HepG2 (cell line): ENCODE measurements at regions not wholly inside any gene's neighbourhood (a gene's known extent, or its start where the extent isn't known, plus 50 kb on each side); places are given as distances from the start of the nearest gene placed in this dataset.

ENCODE experiments used
- ASH2L ChIP-seq: fragments of 300-600, 200-600 bp; sonication (generic); IDR thresholded peaks from 2 replicates; pipeline ENCODE4 v1.7.0; 2017; ENCODE audit warnings: low read depth, mild to moderate bottlenecking, moderate library complexity, mixed read lengths, low read length; ENCODE audit not compliant: insufficient read length
- CBX1 ChIP-seq: IDR thresholded peaks from one replicate; pipeline ENCODE4 v1.6.1; 2016; ENCODE audit warnings: antibody characterized with exemption, low read depth
- FLYWCH1 ChIP-seq: sonication (generic); formaldehyde crosslinking; IDR thresholded peaks from 2 replicates; pipeline ENCODE4 v1.8.1; 2023; ENCODE audit warnings: mild to moderate bottlenecking, missing genetic modification reagents
- FOXP1 ChIP-seq, 2 experiments: fragments of 450-650 bp in 1 of 2; IDR thresholded peaks; 2 replicates each; pipeline ENCODE4 v1.6.1; 2017 to 2018; ENCODE audit warnings: antibody characterized with exemption in 1 of 2
- GATAD2A ChIP-seq: IDR thresholded peaks from 2 replicates; pipeline ENCODE4 v1.6.1; 2016
- GTF2F1 ChIP-seq: fragments of 150-350 bp; IDR thresholded peaks from 2 replicates; pipeline ENCODE4 v1.6.1; 2014; ENCODE audit warnings: low read length
- HHEX ChIP-seq: IDR thresholded peaks from 2 replicates; pipeline ENCODE4 v1.6.1; 2016; ENCODE audit warnings: control low read depth
- IRF2 ChIP-seq: IDR thresholded peaks from 2 replicates; pipeline ENCODE4 v1.6.1; 2018; ENCODE audit warnings: missing genetic modification reagents, missing compliant biosample characterization
- ISX ChIP-seq: sonication (generic); formaldehyde crosslinking; conservative IDR thresholded peaks from 2 replicates; pipeline ENCODE4 v1.5.0; 2020; ENCODE audit warnings: missing genetic modification reagents
- MIER2 ChIP-seq: IDR thresholded peaks from 2 replicates; pipeline ENCODE4 v1.6.1; 2016; ENCODE audit warnings: missing biosample characterization, missing genetic modification reagents
- MYNN ChIP-seq: sonication (generic); formaldehyde crosslinking; IDR thresholded peaks from 2 replicates; pipeline ENCODE4 v1.4.0; 2020; ENCODE audit warnings: mild to moderate bottlenecking, low read depth, missing genetic modification reagents
- MZF1 ChIP-seq: sonication (generic); formaldehyde crosslinking; IDR thresholded peaks from 2 replicates; pipeline ENCODE4 v1.8.1; 2023; ENCODE audit warnings: mild to moderate bottlenecking, missing genetic modification reagents, borderline replicate concordance
- NCOA5 ChIP-seq: sonication (generic); formaldehyde crosslinking; IDR thresholded peaks from 2 replicates; pipeline ENCODE4 v1.4.0; 2020; ENCODE audit warnings: missing genetic modification reagents
- NFE2L1 ChIP-seq: sonication (generic); formaldehyde crosslinking; IDR thresholded peaks from 2 replicates; pipeline ENCODE4 v1.4.0; 2020; ENCODE audit warnings: missing genetic modification reagents, mild to moderate bottlenecking, borderline replicate concordance
- NR3C1 ChIP-seq: sonication (generic); formaldehyde crosslinking; IDR thresholded peaks from 2 replicates; pipeline ENCODE4 v1.4.0; 2020; ENCODE audit warnings: missing genetic modification reagents
- RFX3 ChIP-seq: IDR thresholded peaks from 2 replicates; pipeline ENCODE4 v1.6.1; 2016; ENCODE audit warnings: missing biosample characterization, missing genetic modification reagents
- SATB2 ChIP-seq: sonication (generic); formaldehyde crosslinking; IDR thresholded peaks from 2 replicates; pipeline ENCODE4 v1.5.0; 2020; ENCODE audit warnings: missing genetic modification reagents
- SOX13 ChIP-seq, 3 experiments: fragments of 450-650 bp in 1 of 3; sonication (generic) in 1 of 3; formaldehyde crosslinking in 1 of 3; IDR thresholded peaks in 2 of 3; conservative IDR thresholded peaks in 1 of 3; 2 replicates each; pipeline versions ENCODE4 v1.5.0 to v1.6.1; 2016 to 2020; ENCODE audit warnings: antibody characterized with exemption in 1 of 3, mild to moderate bottlenecking in 1 of 3, missing compliant biosample characterization in 1 of 3, missing genetic modification reagents in 1 of 3, moderate library complexity in 1 of 3
- SP140L ChIP-seq: sonication (generic); formaldehyde crosslinking; IDR thresholded peaks from 2 replicates; pipeline ENCODE4 v1.4.0; 2020; ENCODE audit warnings: missing genetic modification reagents, borderline replicate concordance
- STAT5B ChIP-seq: sonication (generic); formaldehyde crosslinking; IDR thresholded peaks from 2 replicates; pipeline ENCODE4 v1.4.0; 2020; ENCODE audit warnings: missing genetic modification reagents
- ZFP1 ChIP-seq: IDR thresholded peaks from 2 replicates; pipeline ENCODE4 v1.6.1; 2016
- ZNF12 ChIP-seq: sonication (generic); formaldehyde crosslinking; IDR thresholded peaks from 2 replicates; pipeline ENCODE4 v1.5.0; 2020; ENCODE audit warnings: missing genetic modification reagents
- ZNF124 ChIP-seq: sonication (generic); formaldehyde crosslinking; IDR thresholded peaks from 2 replicates; pipeline ENCODE4 v1.4.0; 2020; ENCODE audit warnings: missing genetic modification reagents
- ZNF207 ChIP-seq: fragments of 450-650 bp; IDR thresholded peaks from 2 replicates; pipeline ENCODE4 v1.6.1; 2016; ENCODE audit warnings: antibody characterized with exemption, borderline replicate concordance
- ZNF569 ChIP-seq: sonication (generic); formaldehyde crosslinking; IDR thresholded peaks from 2 replicates; pipeline ENCODE4 v1.5.0; 2020; ENCODE audit warnings: mild to moderate bottlenecking, missing genetic modification reagents, moderate library complexity, borderline replicate concordance
- ZNF7 ChIP-seq: IDR thresholded peaks from 2 replicates; pipeline ENCODE4 v1.6.1; 2016; ENCODE audit warnings: missing biosample characterization, missing genetic modification reagents
- ZSCAN21 ChIP-seq: sonication (generic); formaldehyde crosslinking; IDR thresholded peaks from 2 replicates; pipeline ENCODE4 v1.8.0; 2022; ENCODE audit warnings: mild to moderate bottlenecking, missing genetic modification reagents, moderate library complexity, borderline replicate concordance
- TF ChIP-seq, protein P1 (sequence below): IDR thresholded peaks from 2 replicates; pipeline ENCODE4 v1.6.1; 2016; ENCODE audit warnings: mild to moderate bottlenecking, missing biosample characterization, missing genetic modification reagents
- TF ChIP-seq, protein P2 (sequence below): IDR thresholded peaks from 2 replicates; pipeline ENCODE4 v1.6.1; 2016; ENCODE audit warnings: low read depth, missing genetic modification reagents, missing compliant biosample characterization
- TF ChIP-seq, protein P3 (sequence below): IDR thresholded peaks from 2 replicates; pipeline ENCODE4 v1.6.1; 2012; ENCODE audit warnings: inconsistent platforms

DNA sequence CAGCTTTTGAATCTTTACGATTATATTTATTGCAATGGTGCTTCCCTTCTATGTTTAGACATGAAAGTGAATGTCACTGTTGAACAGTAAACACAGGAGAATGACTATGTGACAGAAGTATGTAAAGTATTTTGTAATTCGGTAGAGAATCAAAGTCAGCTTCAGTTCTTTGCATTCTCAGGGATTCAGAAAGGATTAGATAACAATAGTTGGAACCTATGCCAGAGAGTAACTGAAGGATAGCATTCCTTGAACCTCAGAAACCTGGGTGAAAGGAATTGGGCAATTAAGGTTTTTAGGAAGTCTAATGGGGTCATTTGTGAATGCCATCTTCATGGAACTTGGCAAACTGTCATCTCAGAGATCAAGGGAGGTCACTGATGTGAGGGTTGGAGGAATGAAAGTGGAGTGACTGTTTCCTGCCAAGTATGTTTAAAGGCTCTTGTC, 305.3 kb upstream of the DDHD1 start (continued):
- TF ChIP-seq ZSCAN21 (CRISPR knock-in tag) (no peak), ZNF569 (CRISPR knock-in tag) (no peak), ZNF124 (CRISPR knock-in tag) (no peak), NCOA5 (CRISPR knock-in tag) (no peak), MIER2 (CRISPR knock-in tag) (no peak), SATB2 (no peak), ISX (CRISPR knock-in tag) (no peak), IRF2 (peak; percentile 57; the same call in 1 of the 2 replicates), STAT5B (no peak), ZNF7 (CRISPR knock-in tag) (no peak), NR3C1 (CRISPR knock-in tag) (no peak), ZFP1 (CRISPR knock-in tag) (0 out of 2 replicates have a peak, but pooled peaks have one; percentile 34), CBX1 (no peak), MYNN (no peak), ZNF207 (no peak), GATAD2A (peak; percentile 89), HHEX (CRISPR knock-in tag) (no peak), ASH2L (peak; percentile 41), NFE2L1 (CRISPR knock-in tag) (no peak), FLYWCH1 (CRISPR knock-in tag) (no peak), FOXP1 (IDR thresholded peaks at IDR 0.05) (no peak), FOXP1 (CRISPR knock-in tag; IDR thresholded peaks at IDR 0.05) (peak; percentile 50; the same call in 1 of the 2 replicates), SOX13 (IDR thresholded peaks at IDR 0.05) (peak; percentile 67), SOX13 (CRISPR knock-in tag; conservative IDR thresholded peaks at IDR 0.05 in 1 of 2, IDR thresholded peaks at IDR 0.05 in 1 of 2) (peak in 1 of 2 experiments; percentile 98; a peak in 2 of 4 replicates), RFX3 (CRISPR knock-in tag) (no peak), ZNF12 (CRISPR knock-in tag) (no peak), MZF1 (CRISPR knock-in tag) (no peak), SP140L (CRISPR knock-in tag) (no peak), GTF2F1 (no peak)
- TF ChIP-seq, protein P1, sequence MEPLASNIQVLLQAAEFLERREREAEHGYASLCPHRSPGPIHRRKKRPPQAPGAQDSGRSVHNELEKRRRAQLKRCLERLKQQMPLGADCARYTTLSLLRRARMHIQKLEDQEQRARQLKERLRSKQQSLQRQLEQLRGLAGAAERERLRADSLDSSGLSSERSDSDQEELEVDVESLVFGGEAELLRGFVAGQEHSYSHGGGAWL, result no peak
- TF ChIP-seq, protein P2, sequence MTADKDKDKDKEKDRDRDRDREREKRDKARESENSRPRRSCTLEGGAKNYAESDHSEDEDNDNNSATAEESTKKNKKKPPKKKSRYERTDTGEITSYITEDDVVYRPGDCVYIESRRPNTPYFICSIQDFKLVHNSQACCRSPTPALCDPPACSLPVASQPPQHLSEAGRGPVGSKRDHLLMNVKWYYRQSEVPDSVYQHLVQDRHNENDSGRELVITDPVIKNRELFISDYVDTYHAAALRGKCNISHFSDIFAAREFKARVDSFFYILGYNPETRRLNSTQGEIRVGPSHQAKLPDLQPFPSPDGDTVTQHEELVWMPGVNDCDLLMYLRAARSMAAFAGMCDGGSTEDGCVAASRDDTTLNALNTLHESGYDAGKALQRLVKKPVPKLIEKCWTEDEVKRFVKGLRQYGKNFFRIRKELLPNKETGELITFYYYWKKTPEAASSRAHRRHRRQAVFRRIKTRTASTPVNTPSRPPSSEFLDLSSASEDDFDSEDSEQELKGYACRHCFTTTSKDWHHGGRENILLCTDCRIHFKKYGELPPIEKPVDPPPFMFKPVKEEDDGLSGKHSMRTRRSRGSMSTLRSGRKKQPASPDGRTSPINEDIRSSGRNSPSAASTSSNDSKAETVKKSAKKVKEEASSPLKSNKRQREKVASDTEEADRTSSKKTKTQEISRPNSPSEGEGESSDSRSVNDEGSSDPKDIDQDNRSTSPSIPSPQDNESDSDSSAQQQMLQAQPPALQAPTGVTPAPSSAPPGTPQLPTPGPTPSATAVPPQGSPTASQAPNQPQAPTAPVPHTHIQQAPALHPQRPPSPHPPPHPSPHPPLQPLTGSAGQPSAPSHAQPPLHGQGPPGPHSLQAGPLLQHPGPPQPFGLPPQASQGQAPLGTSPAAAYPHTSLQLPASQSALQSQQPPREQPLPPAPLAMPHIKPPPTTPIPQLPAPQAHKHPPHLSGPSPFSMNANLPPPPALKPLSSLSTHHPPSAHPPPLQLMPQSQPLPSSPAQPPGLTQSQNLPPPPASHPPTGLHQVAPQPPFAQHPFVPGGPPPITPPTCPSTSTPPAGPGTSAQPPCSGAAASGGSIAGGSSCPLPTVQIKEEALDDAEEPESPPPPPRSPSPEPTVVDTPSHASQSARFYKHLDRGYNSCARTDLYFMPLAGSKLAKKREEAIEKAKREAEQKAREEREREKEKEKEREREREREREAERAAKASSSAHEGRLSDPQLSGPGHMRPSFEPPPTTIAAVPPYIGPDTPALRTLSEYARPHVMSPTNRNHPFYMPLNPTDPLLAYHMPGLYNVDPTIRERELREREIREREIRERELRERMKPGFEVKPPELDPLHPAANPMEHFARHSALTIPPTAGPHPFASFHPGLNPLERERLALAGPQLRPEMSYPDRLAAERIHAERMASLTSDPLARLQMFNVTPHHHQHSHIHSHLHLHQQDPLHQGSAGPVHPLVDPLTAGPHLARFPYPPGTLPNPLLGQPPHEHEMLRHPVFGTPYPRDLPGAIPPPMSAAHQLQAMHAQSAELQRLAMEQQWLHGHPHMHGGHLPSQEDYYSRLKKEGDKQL (CRISPR knock-in tag), result peak; percentile 70; the same call in 1 of the 2 replicates
- TF ChIP-seq, protein P3, sequence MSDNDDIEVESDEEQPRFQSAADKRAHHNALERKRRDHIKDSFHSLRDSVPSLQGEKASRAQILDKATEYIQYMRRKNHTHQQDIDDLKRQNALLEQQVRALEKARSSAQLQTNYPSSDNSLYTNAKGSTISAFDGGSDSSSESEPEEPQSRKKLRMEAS, result no peak
